Adrenal gland (tissue), 9 donors: ENCODE measurements at regions not wholly inside any gene's neighbourhood (a gene's known extent, or its start where the extent isn't known, plus 50 kb on each side); places are given as distances from the start of the nearest gene placed in this dataset.

Experiments used
- DNase-seq, 7 donors: peaks; one replicate each; pipeline ENCODE4 v3.0.0-alpha.2; 2019 to 2020
- H3K27ac ChIP-seq, 5 donors: fragments of 200-600 bp; sonication (generic) in 4 of 5; 1 replicate in 3 of 5; 2 replicates in 2 of 5; pipeline versions ENCODE4 v1.5.1 to v1.8.0; 2016 to 2020; ENCODE audit warnings: mild to moderate bottlenecking in 1 of 5
- H3K27me3 ChIP-seq: fragments of 200-600 bp; 2 replicates; pipeline ENCODE4 v1.8.0; 2021
- H3K36me3 ChIP-seq, 2 donors: fragments of 200-600 bp; replicated peaks in 1 of 2; 1 replicate in 1 of 2; 2 replicates in 1 of 2; pipeline versions ENCODE4 v1.5.1 to v1.8.0; 2018 to 2022
- H3K4me1 ChIP-seq, 2 donors: fragments of 200-600 bp; replicated peaks in 1 of 2; 1 replicate in 1 of 2; 2 replicates in 1 of 2; pipeline versions ENCODE4 v1.5.1 to v1.8.0; 2018 to 2021
- H3K4me3 ChIP-seq, 4 donors: fragments of 200-600 bp; sonication (generic) in 3 of 4; one replicate each; pipeline ENCODE4 v1.5.1; 2016 to 2018
- H3K9me3 ChIP-seq, 3 donors: fragments of 200-600 bp; sonication (generic) in 1 of 3; replicated peaks in 1 of 3; 1 replicate in 2 of 3; 2 replicates in 1 of 3; pipeline versions ENCODE4 v1.5.1 to v1.8.0; 2016 to 2021
- CTCF ChIP-seq, 6 experiments: fragments of 450-650 bp in 4 of 6; fragments of 200-600 bp in 2 of 6; sonication (generic) in 1 of 6; IDR thresholded peaks; 1 replicate in 5 of 6; 2 replicates in 1 of 6; pipeline versions ENCODE4 v1.5.1 to v1.8.0; 2016 to 2021; ENCODE audit warnings: antibody characterized with exemption in 6 of 6, mild to moderate bottlenecking in 2 of 6, moderate library complexity in 1 of 6
- POLR2A ChIP-seq, 2 donors: fragments of 450-650 bp; IDR thresholded peaks; one replicate each; pipeline ENCODE4 v1.6.1; 2017; ENCODE audit warnings: antibody characterized with exemption in 2 of 2, mild to moderate bottlenecking in 2 of 2, moderate library complexity in 1 of 2
- WGBS, 4 donors: extraction: QIAGEN DNeasy Blood & Tissue Kit in 2 of 4; methylation state at CpG; one replicate each; pipeline versions ENCODE4 v1.1.5 to v1.1.7; 2013 to 2017; 5-methylcytosine and 5-hydroxymethylcytosine counted together
- intact Hi-C, 2 donors: fragments of 100-400 bp; cut with DNase I; formaldehyde crosslinking; loops; one replicate each; pipeline versions ENCODE4 v1.14.1 to v1.15.0; 2022 to 2023
- donor health status: healthy with polysubstance abuse.
- donor health status: Bipolar disorder and iron deficiency.
- donor health status: DM: yes; HTN: yes; CAD: no.
- donor health status: DM: no; HTN: no; CAD: no.
- donor health status: DM: no; HTN: no; CAD: no.

DNA sequence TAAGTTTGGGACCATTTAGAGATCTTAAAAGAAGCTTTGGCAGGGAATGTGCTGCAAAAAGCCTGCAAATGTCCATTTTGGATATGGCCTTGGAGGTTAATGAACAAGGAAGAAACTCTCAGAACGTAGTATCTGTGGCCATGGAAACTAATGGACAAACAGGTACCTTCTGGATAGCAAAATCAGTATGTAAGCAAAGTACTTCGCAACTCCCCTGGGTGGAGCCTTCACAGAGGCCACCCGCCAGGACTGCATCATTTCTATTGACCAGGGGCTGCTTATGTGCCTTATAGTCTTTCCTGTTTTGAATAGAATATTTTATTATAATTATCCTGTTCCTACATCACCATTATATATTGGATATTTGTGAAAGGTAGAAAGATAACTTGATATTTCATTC is 510.8 kb upstream of the SYNCRIP start:
- no peaks in the 10 kb centered on the region for H3K9me3 ChIP-seq
- no peak overlapping the region for H3K27ac ChIP-seq
- no peaks in the 10 kb centered on the region for H3K36me3 ChIP-seq
- no peaks in the 10 kb centered on the region for H3K4me1 ChIP-seq
- H3K4me3 ChIP-seq, result no peak overlapping the region
- TF ChIP-seq POLR2A (IDR thresholded peaks at IDR 0.05) (no peak), CTCF (IDR thresholded peaks at IDR 0.05) (no peak)
- no peaks in the 10 kb centered on the region for H3K27me3 ChIP-seq
- 75 to 83% (median 80%) methylated on average over 3 of the region's 3 CpGs for WGBS, 4 donors
- no peak for DNase-seq
- intact Hi-C loops, result no loop called here

- no peaks in the 10 kb centered on the region for H3K4me1 ChIP-seq
- H3K4me3 ChIP-seq, result no peak overlapping the region
- 69 to 84% (median 76%) methylated on average over 4 of the region's 4 CpGs for WGBS, 4 donors
- no peaks in the 10 kb centered on the region for H3K27me3 ChIP-seq
- no peaks in the 10 kb centered on the region for H3K9me3 ChIP-seq
- intact Hi-C loops, result no loop called here
- no peak overlapping the region for H3K27ac ChIP-seq
- no peak for DNase-seq
- no peak for TF ChIP-seq CTCF (IDR thresholded peaks at IDR 0.05)
- TF ChIP-seq POLR2A (IDR thresholded peaks at IDR 0.05), result no peak
- H3K36me3 ChIP-seq, result no peaks in the 10 kb centered on the region
These were observed 509.9 kb upstream of the SYNCRIP start for GRCh38 chr6:86152546-86152945.

GRCh38 chr6:86148586-86148985 is 505.9 kb upstream of the SYNCRIP start:
- Histone ChIP-seq H3K9me3 (no peaks in the 10 kb centered on the region), H3K4me3 (no peak overlapping the region), H3K36me3 (no peaks in the 10 kb centered on the region), H3K27ac (no peak overlapping the region), H3K27me3 (no peaks in the 10 kb centered on the region), H3K4me1 (no peaks in the 10 kb centered on the region)
- TF ChIP-seq POLR2A (IDR thresholded peaks at IDR 0.05), result no peak
- TF ChIP-seq CTCF (IDR thresholded peaks at IDR 0.05), result no peak
- WGBS, 4 donors, result 78 to 92% (median 87%) methylated on average over 5 to 7 of the region's 7 CpGs
- DNase-seq, result peak in 1 of 7 donors; percentile 2
- intact Hi-C loops, result no loop called here

DNA sequence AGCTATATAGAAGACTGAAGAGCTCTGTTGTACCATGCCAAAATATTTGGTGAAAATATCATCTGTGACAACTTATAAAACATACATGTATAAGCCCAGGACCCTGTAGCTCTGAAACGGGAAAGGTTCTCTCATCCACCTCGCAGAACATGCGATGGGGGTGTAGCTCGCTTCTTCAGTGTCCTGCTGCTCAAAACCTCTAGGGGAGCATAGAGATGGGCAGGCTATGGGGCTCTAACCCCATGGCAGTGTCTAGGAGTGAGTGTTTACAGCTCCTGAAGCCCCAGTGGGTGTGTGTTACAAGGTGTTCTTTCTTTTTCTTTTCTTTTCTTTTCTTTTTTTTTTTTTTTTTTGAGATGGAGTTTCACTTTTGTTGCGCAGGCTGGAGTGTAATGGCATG is 505.2 kb upstream of the SYNCRIP start:
- no peaks in the 10 kb centered on the region for H3K36me3 ChIP-seq
- H3K4me3 ChIP-seq, result no peak overlapping the region
- TF ChIP-seq CTCF (IDR thresholded peaks at IDR 0.05) (no peak), POLR2A (IDR thresholded peaks at IDR 0.05) (no peak)
- no peaks in the 10 kb centered on the region for H3K9me3 ChIP-seq
- no peaks in the 10 kb centered on the region for H3K4me1 ChIP-seq
- intact Hi-C loops, result no loop called here
- H3K27ac ChIP-seq, result no peak overlapping the region
- 78 to 90% (median 86%) methylated on average over 5 of the region's 5 CpGs for whole genome bisulfite sequencing, 4 donors
- H3K27me3 ChIP-seq, result no peaks in the 10 kb centered on the region
- no peak for DNase-seq
